ENCODE measurements at regions not wholly inside any gene's neighbourhood (a gene's known extent, or its start where the extent isn't known, plus 50 kb on each side); places are given as distances from the start of the nearest gene placed in this dataset.

DNA sequence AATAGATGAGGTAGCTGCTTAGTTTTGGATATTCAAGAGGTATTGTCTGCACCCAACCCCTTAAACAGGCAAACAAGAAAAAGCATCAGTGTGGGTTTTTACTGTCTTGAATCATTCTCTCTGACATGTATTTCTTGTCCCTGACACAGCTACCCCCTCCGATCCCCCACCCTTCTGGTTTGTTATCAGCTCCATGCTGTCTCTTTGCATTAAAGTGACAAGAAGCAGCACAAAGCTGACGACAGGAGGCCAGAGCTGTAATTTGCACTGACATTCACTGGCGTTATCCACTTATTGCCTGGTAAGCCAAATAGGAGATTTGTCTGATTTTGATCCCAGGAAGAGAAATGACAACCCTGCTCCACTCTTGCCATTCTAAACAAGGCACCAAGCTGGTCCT lies 83.3 kb upstream of the SNRK start:
- no peak for TF ChIP-seq POLR2AphosphoS5 (IDR thresholded peaks at IDR 0.05; ENCODE audit: borderline replicate concordance, low read depth, low read length)
- no peak for TF ChIP-seq EZH2 (IDR thresholded peaks at IDR 0.05)
- no peak for TF ChIP-seq FOXP2 (optimal IDR thresholded peaks at IDR 0.05; ENCODE audit: control extremely low read depth, extremely low read length, insufficient read depth)
